ENCODE measurements at regions not wholly inside any gene's neighbourhood (a gene's known extent, or its start where the extent isn't known, plus 50 kb on each side); places are given as distances from the start of the nearest gene placed in this dataset.
"Not testable (repeated sequence)": the region's sequence is repeated elsewhere in the genome, so short reads cannot be mapped to it uniquely, and the experiment has no call there.

DNA sequence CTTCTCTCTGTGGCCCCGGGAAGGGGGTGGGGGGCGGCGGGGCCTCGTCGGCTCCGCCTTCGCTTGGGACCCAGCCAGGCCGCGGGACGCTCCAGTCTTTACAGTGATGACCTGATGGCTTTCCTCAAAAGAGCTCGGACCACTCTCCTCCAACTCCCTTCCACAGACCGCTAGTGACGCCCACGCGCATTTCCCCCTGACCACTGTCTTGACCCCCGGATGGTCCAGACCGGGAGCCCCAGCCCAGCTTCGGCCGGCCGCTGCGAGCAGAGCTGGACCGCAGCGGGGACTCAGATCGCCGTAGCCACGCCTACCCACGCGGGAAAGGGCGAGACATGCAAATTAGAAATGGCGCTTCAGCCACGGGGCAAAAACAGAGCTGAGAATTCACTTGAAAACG lies 81.6 kb upstream of the RNU2-1 start:
- Histone ChIP-seq H3K27ac (no peak overlapping the region), H3K4me3 (no peak overlapping the region), H3K4me1 (peaks cover 0 to 2% of the 10 kb centered on the region in 2 donors), H3K27me3 (no peaks in the 10 kb centered on the region), H3K36me3 (no peaks in the 10 kb centered on the region), H3K9me3 (no peaks in the 10 kb centered on the region)
- DNase-seq (ENCODE audit: low spot score in 2 of 2): no peak
- TF ChIP-seq, protein P1, sequence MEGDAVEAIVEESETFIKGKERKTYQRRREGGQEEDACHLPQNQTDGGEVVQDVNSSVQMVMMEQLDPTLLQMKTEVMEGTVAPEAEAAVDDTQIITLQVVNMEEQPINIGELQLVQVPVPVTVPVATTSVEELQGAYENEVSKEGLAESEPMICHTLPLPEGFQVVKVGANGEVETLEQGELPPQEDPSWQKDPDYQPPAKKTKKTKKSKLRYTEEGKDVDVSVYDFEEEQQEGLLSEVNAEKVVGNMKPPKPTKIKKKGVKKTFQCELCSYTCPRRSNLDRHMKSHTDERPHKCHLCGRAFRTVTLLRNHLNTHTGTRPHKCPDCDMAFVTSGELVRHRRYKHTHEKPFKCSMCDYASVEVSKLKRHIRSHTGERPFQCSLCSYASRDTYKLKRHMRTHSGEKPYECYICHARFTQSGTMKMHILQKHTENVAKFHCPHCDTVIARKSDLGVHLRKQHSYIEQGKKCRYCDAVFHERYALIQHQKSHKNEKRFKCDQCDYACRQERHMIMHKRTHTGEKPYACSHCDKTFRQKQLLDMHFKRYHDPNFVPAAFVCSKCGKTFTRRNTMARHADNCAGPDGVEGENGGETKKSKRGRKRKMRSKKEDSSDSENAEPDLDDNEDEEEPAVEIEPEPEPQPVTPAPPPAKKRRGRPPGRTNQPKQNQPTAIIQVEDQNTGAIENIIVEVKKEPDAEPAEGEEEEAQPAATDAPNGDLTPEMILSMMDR (IDR thresholded peaks at IDR 0.05): no peak
- intact Hi-C loops (cut with DNase I): loop anchor here (2.0 to 10.0 kb wide), 4 partner anchors 19 to 169 kb away; partner anchors contain the start of gene DHX8

DNA sequence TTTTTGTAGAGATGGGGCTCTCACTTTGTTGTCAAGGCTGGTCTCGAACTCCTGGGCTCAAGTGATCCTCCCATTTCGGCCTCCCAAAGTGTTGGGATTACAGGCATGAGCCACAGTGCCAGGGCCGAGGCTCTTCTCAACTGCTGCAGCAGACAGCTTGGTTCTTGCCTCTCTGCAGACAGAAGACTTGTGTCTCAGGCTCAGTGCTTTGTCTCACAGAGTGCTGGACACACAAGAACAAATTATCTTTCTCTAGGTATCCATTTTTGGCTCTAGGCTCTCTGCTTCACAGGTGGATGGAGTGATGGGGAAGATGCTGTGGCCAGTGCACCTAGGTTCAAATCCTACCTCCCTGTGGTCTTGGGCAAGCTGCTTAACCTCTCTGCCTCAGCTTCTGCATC lies 80.8 kb upstream of the RNU2-1 start:
- intact Hi-C loops (cut with DNase I): loop anchor here (2.0 to 10.0 kb wide), 4 partner anchors 20 to 170 kb away; partner anchors contain the start of gene DHX8
- Histone ChIP-seq H3K4me3 (no peak overlapping the region), H3K27me3 (no peaks in the 10 kb centered on the region), H3K9me3 (no peaks in the 10 kb centered on the region), H3K27ac (no peak overlapping the region), H3K4me1 (peaks cover 0 to 2% of the 10 kb centered on the region in 2 donors), H3K36me3 (no peaks in the 10 kb centered on the region)
- TF ChIP-seq, protein P1 (IDR thresholded peaks at IDR 0.05): no peak
- peak in 1 of 2 donors; percentile 38 for DNase-seq (ENCODE audit: low spot score in 2 of 2)

DNA sequence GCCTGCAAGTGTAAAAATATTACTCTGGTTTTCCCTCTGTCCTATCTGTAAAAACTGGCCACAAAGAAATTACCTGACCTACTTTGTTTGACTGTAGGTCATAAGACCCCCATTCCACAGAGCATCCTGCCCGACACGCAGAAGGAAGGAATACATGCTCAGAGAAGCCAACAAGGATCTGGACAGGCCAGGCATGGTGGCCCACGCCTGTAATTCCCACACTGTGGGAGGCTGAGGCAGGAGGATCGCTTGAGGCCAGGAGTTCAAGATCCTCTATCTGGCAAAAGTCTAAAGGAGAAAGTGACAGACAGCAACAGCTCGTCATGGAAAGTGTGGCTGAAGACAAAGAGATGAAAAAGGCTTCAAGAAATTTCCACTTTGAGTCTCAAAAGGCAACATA lies 78.2 kb upstream of the RNU2-1 start:
- intact Hi-C loops (cut with DNase I): loop anchor here (10.0 kb wide), 1 partner anchor 173 kb away; the partner anchor contains the start of gene DHX8

DNA sequence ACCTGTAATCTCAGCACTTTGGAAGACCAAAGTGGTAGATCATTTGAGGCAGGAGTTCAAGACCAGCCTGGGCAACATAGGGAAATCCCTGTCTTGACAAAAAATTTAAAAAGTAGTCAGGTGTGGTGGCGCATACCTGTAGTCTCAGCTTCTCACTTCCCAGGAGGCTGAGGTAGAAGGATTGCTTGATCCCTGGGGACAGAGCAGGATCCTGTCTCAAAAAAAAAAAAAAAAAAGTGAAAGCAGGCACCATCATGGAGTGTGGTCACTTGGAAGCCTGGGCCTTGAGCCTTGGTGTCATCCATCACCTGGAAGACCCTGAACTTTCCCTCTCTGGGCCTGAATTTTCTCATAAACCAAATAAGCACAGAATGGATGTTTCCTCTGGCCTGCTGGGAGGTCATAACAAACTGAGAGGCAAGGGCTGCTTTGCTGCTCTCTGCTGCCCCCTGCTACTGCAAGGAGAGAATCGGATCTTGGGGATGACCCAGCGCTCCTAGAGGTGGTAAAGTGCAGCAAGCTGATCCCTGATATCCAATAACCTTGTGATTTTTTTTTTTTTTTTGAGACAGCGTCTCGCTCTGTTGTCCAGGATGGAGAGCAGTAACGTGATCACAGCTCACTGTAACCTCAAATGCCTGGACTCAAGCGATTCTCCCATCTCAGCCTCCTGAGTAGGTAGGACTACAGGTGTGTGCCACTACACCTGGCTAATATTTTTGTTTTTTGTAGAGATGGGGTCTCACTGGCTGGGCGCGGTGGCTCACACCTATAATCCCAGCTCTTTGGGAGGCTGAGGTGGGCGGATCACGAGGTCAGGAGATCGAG lies 75.9 kb upstream of the RNU2-1 start:
- H3K9me3 ChIP-seq: no peaks in the 10 kb centered on the region
- peak in 1 of 2 donors; percentile 27 for DNase-seq (ENCODE audit: low spot score in 2 of 2)
- TF ChIP-seq, protein P1 (IDR thresholded peaks at IDR 0.05): no peak
- H3K36me3 ChIP-seq: no peaks in the 10 kb centered on the region
- intact Hi-C loops (cut with DNase I): loop anchor here (10.0 kb wide), 1 partner anchor 175 kb away; the partner anchor contains the start of gene DHX8
- H3K27ac ChIP-seq: no peak overlapping the region
- no peak overlapping the region for H3K4me3 ChIP-seq
- no peaks in the 10 kb centered on the region for H3K27me3 ChIP-seq
- no peaks in the 10 kb centered on the region for H3K4me1 ChIP-seq

More for the DNA sequence above, 78.2 kb upstream of the RNU2-1 start:
- no peak overlapping the region for H3K4me3 ChIP-seq
- no peak overlapping the region for H3K27ac ChIP-seq
- H3K36me3 ChIP-seq: no peaks in the 10 kb centered on the region
- no peaks in the 10 kb centered on the region for H3K27me3 ChIP-seq
- no peaks in the 10 kb centered on the region for H3K9me3 ChIP-seq
- TF ChIP-seq, protein P1 (IDR thresholded peaks at IDR 0.05): no peak
- peak in 1 of 2 donors; percentile 9 for DNase-seq (ENCODE audit: low spot score in 2 of 2)
- H3K4me1 ChIP-seq: peaks cover 0 to 2% of the 10 kb centered on the region in 2 donors

DNA sequence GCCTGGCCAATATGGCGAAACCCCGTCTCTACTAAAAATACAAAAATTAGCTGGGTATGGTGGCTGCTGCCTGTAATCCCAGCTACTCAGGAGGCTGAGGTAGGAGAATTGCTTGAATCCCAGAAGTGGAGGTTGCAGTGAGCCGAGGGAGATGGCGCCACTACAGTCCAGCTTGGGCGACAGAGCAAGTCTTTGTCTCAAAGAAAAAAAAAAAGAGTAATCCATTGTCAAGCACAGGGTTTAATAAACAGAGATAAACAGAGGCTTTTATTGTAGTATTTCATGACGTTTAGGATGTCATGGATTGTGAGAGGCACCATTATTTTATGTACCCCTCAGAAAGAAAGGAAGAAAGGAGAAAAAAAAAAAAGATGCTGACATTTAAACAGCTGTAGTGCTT lies 75.2 kb upstream of the RNU2-1 start:
- Histone ChIP-seq H3K36me3 (no peaks in the 10 kb centered on the region), H3K4me1 (no peaks in the 10 kb centered on the region), H3K9me3 (no peaks in the 10 kb centered on the region), H3K27ac (no peak overlapping the region), H3K27me3 (no peaks in the 10 kb centered on the region), H3K4me3 (no peak overlapping the region)
- TF ChIP-seq, protein P1 (IDR thresholded peaks at IDR 0.05): no peak
- no peak for DNase-seq (ENCODE audit: low spot score in 2 of 2)
- intact Hi-C loops (cut with DNase I): no loop called here

- H3K9me3 ChIP-seq; H3K4me3 ChIP-seq; H3K36me3 ChIP-seq; H3K27ac ChIP-seq; H3K4me1 ChIP-seq; intact Hi-C loops (cut with DNase I); H3K27me3 ChIP-seq: not testable (repeated sequence)
- DNase-seq (ENCODE audit: low spot score in 2 of 2): peak in 1 of 2 donors; percentile 22
These were observed 71.0 kb upstream of the RNU2-1 start for GRCh38 chr17:43304792-43305191.

- H3K4me3 ChIP-seq; H3K27ac ChIP-seq; intact Hi-C loops (cut with DNase I); H3K4me1 ChIP-seq; H3K9me3 ChIP-seq; H3K27me3 ChIP-seq; H3K36me3 ChIP-seq; DNase-seq (ENCODE audit: low spot score in 2 of 2): not testable (repeated sequence)
These were observed 69.3 kb upstream of the RNU2-1 start for GRCh38 chr17:43303049-43303448.

DNA sequence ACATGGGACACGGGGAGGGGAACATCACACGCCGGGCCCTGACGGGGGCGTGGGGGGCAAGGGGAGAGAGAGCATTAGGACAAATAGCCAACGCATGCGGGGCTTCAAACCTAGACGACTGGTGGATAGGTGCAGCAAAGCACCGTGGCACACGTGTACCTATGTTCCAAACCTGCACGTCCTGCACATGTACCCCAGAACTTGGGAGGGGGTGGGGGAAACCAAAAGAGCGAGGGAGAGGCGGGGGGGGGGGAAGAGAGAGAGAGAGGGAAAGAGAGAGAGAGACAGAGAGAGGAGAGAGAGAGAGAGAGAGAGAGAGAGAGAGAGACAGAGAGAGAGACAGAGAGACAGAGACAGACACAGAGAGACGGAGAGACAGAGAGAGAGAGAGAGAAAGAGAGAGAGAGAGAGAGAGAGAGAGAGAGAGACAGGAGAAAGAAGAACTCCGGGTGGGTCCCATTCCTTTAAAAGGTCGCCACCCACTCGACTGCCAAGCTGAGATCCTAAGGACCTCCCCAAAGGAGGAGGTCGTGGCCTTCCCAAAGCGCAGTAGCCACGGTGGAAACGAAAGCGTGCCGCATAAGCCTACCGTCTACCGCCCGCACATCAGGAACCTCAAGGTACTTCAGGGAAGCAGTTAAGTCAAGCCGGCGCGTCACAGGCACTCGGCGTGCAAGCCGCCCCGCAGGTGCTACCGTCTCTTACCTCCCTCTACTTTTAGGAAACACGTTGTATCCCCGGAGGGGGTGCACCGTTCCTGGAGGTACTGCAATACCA lies 65.7 kb upstream of the RNU2-1 start:
- H3K4me1 ChIP-seq; H3K9me3 ChIP-seq; intact Hi-C loops (cut with DNase I); H3K36me3 ChIP-seq; H3K27me3 ChIP-seq; H3K4me3 ChIP-seq; H3K27ac ChIP-seq; DNase-seq (ENCODE audit: low spot score in 2 of 2): not testable (repeated sequence)
